ENCODE measurements at regions not wholly inside any gene's neighbourhood (a gene's known extent, or its start where the extent isn't known, plus 50 kb on each side); places are given as distances from the start of the nearest gene placed in this dataset.

DNA sequence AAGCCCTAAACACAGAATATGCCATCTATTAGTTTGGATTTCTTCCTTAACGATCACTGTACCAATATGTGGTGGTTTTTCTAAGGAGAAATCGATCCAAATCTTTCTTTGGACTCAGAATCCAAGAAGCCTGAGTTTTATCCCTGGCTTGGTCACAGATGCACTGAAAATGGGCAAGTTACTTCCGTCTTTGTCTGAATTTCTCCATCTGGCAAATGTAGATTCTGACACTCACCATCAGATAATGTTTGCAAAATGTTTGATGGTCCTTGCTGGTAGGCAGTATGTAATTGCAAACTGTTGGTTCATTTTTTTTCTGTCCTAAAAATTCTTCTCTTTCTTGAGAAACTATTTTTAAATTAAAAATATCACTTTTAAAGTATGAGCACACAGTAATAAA lies 115.0 kb downstream of the TSEN15 start:
- WGBS, 2 donors = 79 to 90% methylated on average over 3 of the region's 3 CpGs
- H3K4me3 ChIP-seq = no peak overlapping the region
- H3K27me3 ChIP-seq = no peaks in the 10 kb centered on the region
- H3K36me3 ChIP-seq = no peaks in the 10 kb centered on the region
- no peak overlapping the region for H3K27ac ChIP-seq
- peaks cover 0 to 44% (median 19%) of the 10 kb centered on the region in 9 donors for H3K4me1 ChIP-seq
- no peak for DNase-seq
- no peak for ATAC-seq
- peaks cover 0 to 6% (median 0%) of the 10 kb centered on the region in 11 donors for H3K9me3 ChIP-seq
- intact Hi-C loops (cut with DNase I) = no loop called here
- TF ChIP-seq, protein P1, sequence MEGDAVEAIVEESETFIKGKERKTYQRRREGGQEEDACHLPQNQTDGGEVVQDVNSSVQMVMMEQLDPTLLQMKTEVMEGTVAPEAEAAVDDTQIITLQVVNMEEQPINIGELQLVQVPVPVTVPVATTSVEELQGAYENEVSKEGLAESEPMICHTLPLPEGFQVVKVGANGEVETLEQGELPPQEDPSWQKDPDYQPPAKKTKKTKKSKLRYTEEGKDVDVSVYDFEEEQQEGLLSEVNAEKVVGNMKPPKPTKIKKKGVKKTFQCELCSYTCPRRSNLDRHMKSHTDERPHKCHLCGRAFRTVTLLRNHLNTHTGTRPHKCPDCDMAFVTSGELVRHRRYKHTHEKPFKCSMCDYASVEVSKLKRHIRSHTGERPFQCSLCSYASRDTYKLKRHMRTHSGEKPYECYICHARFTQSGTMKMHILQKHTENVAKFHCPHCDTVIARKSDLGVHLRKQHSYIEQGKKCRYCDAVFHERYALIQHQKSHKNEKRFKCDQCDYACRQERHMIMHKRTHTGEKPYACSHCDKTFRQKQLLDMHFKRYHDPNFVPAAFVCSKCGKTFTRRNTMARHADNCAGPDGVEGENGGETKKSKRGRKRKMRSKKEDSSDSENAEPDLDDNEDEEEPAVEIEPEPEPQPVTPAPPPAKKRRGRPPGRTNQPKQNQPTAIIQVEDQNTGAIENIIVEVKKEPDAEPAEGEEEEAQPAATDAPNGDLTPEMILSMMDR (IDR thresholded peaks at IDR 0.05) = no peak

DNA sequence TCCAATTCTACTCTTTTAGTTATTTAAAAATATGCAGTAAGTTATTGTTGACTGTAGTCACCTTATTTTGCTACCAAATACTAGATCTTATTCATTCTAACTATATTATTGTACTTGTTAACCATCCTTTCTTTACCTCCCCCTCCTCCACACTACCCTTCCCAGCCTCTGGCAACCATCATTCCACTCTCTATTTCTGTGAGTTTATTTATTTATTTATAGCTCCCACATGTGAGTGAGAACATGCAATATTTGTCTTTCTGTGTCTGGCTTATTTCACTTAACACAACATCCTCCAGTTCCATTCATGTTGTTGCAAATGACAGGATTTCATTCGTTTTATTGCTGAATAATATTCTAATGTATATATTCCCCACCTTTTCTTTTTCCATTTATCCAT lies 115.8 kb downstream of the TSEN15 start:
- ATAC-seq (peak in 3 of 8 donors; percentile 28 to 73 (median 71)), DNase-seq (no peak)
- H3K9me3 ChIP-seq = peaks cover 0 to 6% (median 0%) of the 10 kb centered on the region in 11 donors
- H3K27ac ChIP-seq = no peak overlapping the region
- no peaks in the 10 kb centered on the region for H3K36me3 ChIP-seq
- H3K4me3 ChIP-seq = no peak overlapping the region
- no peaks in the 10 kb centered on the region for H3K27me3 ChIP-seq
- intact Hi-C loops (cut with DNase I) = no loop called here
- peaks cover 0 to 40% (median 19%) of the 10 kb centered on the region in 9 donors for H3K4me1 ChIP-seq
- TF ChIP-seq, protein P1 (IDR thresholded peaks at IDR 0.05) = no peak
- 40 to 46% methylated on average over 1 of the region's 1 CpG for WGBS, 2 donors

- H3K4me1 ChIP-seq = peaks cover 0 to 18% (median 5%) of the 10 kb centered on the region in 9 donors
- no peak overlapping the region for H3K27ac ChIP-seq
- no peaks in the 10 kb centered on the region for H3K36me3 ChIP-seq
- TF ChIP-seq, protein P1 (IDR thresholded peaks at IDR 0.05) = no peak
- intact Hi-C loops (cut with DNase I) = no loop called here
- no peak for DNase-seq
- no peaks in the 10 kb centered on the region for H3K27me3 ChIP-seq
- no peak overlapping the region for H3K4me3 ChIP-seq
- no peaks in the 10 kb centered on the region for H3K9me3 ChIP-seq
- ATAC-seq = no peak
These were observed 119.2 kb downstream of the TSEN15 start for GRCh38 chr1:184170719-184171118.

GRCh38 chr1:184176058-184176457 lies 124.5 kb downstream of the TSEN15 start:
- WGBS, 2 donors = 93 to 100% methylated on average over 2 of the region's 2 CpGs
- Histone ChIP-seq H3K4me3 (no peak overlapping the region), H3K36me3 (no peaks in the 10 kb centered on the region), H3K9me3 (no peaks in the 10 kb centered on the region), H3K4me1 (no peaks in the 10 kb centered on the region), H3K27ac (no peak overlapping the region), H3K27me3 (no peaks in the 10 kb centered on the region)
- no peak for ATAC-seq
- intact Hi-C loops (cut with DNase I) = no loop called here
- TF ChIP-seq, protein P1 (IDR thresholded peaks at IDR 0.05) = no peak
- DNase-seq = no peak

All from heart right ventricle (tissue), 16 donors.